ENCODE measurements at regions not wholly inside any gene's neighbourhood (a gene's known extent, or its start where the extent isn't known, plus 50 kb on each side); places are given as distances from the start of the nearest gene placed in this dataset.

- TF ChIP-seq, protein P1, sequence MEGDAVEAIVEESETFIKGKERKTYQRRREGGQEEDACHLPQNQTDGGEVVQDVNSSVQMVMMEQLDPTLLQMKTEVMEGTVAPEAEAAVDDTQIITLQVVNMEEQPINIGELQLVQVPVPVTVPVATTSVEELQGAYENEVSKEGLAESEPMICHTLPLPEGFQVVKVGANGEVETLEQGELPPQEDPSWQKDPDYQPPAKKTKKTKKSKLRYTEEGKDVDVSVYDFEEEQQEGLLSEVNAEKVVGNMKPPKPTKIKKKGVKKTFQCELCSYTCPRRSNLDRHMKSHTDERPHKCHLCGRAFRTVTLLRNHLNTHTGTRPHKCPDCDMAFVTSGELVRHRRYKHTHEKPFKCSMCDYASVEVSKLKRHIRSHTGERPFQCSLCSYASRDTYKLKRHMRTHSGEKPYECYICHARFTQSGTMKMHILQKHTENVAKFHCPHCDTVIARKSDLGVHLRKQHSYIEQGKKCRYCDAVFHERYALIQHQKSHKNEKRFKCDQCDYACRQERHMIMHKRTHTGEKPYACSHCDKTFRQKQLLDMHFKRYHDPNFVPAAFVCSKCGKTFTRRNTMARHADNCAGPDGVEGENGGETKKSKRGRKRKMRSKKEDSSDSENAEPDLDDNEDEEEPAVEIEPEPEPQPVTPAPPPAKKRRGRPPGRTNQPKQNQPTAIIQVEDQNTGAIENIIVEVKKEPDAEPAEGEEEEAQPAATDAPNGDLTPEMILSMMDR (optimal IDR thresholded peaks at IDR 0.05 in 1 of 3, IDR thresholded peaks at IDR 0.05 in 1 of 3, conservative IDR thresholded peaks at IDR 0.05 in 1 of 3; ENCODE audit: extremely low read depth in 1 of 3, insufficient read depth in 2 of 3, low read length in 3 of 3), result no peak
- no peak for TF ChIP-seq EZH2 (IDR thresholded peaks at IDR 0.05; ENCODE audit: low read length)
Observed at GRCh38 chr21:14711287-14711686, 165.2 kb upstream of the SAMSN1 start.
